ENCODE measurements at regions not wholly inside any gene's neighbourhood (a gene's known extent, or its start where the extent isn't known, plus 50 kb on each side); places are given as distances from the start of the nearest gene placed in this dataset.
"Not testable (repeated sequence)": the region's sequence is repeated elsewhere in the genome, so short reads cannot be mapped to it uniquely, and the experiment has no call there.

DNA sequence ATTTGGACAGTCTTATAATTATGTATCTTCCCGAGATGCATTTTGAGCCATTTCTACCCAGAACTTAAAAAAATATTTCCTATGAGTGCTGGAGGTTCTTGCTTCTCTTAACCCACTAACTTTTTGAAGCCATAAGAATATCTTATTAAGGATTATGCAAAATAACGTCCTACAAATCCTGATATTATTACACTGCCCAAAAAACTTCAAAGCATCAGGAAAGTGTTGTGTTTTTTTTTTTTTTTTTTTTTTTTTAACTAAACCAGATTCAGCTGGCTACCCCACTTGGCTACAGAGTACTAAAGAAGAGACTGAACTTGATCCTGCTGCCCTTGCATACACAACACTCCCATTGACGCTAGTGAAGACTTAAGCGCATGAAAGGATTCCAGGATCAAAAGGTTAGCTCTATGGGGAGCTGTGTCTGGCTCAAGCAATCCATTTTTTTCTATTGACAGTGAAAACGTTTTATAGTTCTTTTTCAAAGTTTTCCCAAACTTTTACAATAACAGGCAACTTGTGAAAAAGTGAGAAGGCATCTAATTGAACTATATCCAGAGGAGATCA, 141.4 kb downstream of the KCNRG start:
- DNase-seq (ENCODE audit: low read depth) = no peak

DNA sequence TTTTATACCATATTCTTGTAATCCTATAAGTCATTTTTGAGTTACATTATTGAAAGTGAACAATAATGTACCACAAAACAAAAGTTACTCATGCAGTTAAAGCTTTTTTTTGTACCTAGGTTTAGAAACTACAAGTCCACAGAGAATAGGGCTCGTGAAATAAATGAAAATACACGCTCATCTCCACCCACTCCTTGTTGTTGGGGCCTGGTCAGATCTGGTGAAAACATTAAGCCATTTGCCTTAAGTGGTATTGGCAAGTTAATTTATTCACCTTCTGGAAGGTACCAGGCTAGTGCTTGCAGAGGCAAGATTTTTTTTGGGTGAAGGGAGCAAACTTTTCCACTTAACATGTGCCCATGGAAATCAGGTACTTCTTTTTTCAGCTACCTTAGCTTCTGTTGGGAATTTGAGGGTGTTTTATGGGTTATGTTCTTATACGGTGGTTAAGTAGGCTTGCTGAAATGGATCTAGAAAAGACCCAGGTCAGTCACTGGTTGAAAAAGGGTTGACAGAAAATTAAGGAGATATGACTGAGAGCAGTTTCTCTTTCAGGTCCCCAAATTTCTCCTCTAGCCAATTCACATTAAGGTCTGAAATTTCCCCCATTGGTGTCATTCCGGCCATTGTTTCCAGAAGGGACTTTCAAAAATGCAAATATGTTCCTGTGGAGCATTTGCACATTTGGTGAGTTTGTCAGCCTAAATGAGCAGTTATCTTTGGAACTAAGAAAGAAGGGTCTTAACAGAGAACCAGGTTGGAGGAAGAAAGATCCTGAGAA, 143.3 kb downstream of the KCNRG start:
- DNase-seq (ENCODE audit: low read depth) = no peak

DNA sequence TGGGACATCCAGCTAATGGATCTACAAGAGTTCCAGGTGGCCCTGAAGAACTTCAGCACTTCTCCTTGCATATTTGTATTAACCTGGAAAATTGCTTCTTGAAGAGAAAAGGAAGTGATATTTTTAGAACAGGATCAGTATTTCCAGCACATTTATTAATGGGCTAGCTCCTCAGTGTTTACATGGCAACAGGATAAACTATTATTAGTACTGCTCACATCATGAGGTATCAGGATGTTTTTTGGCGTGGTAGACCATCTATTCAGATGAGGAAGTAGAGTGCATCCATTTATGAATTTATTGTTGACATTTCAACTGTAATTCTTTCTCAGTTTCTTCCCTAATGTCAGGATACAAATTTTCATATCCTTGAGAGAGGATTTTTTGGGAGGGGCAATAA, 144.4 kb downstream of the KCNRG start:
- no peak for DNase-seq (ENCODE audit: low read depth)

- no peak for DNase-seq (ENCODE audit: low read depth)
Observed at GRCh38 chr13:50161052-50161451, 145.8 kb downstream of the KCNRG start.

GRCh38 chr13:50162001-50162400, 146.8 kb downstream of the KCNRG start:
- DNase-seq (ENCODE audit: low read depth) = no peak

- DNase-seq (ENCODE audit: low read depth) = no peak
Observed at GRCh38 chr13:50162567-50162966, 147.3 kb downstream of the KCNRG start.

DNA sequence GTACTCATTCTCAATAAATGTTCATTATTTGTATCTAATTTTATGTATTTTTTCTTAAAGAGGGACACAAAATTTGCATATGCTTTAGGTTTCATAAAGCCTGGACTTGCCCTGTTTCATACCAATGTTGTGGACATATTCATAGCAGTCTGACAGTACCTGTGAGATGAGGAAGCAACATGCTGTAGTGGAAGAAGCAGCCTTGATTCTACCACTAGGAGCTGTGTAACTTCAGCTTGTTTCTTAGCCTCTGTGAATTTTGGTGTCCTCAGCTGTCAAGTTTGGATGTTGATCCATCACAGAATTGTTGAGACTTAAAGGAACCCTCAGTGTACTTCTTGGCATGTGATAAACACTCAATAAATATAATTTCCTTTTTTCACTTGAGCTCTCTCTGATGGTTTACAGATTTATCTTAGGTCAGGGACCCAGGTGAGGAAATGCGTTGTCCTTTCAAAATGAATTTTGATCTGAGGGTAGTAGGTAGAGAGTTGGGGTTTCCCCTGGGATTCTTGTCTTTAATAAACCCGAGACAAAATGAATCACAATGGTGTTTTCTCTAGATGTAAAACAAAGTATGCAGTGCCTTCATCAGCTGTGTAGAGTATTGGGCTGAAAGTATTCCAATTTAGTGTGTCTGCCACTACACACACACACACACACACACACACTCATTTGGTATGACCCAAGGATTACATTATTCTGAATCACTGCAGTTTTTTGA, 152.1 kb downstream of the KCNRG start:
- DNase-seq (ENCODE audit: low read depth) = no peak

DNA sequence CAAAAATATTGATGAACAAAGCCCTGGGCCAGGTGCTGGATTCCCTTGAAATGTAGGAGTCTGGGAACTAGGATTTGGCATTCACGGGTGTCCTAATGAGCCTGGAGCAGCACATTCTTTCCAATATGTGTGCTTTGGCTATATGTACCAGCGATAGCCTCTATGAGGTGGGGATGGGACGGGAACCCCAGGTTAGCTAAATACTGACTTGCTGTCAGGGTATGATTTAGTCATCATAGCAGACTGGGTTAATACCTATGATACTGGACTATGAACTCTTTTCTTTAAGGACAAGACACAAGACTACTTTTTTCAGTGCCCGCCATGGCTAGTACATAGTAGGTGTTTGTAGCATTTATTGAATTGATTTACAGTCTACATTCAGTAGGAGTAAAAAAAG, 152.7 kb downstream of the KCNRG start:
- DNase-seq (ENCODE audit: low read depth) = no peak

DNA sequence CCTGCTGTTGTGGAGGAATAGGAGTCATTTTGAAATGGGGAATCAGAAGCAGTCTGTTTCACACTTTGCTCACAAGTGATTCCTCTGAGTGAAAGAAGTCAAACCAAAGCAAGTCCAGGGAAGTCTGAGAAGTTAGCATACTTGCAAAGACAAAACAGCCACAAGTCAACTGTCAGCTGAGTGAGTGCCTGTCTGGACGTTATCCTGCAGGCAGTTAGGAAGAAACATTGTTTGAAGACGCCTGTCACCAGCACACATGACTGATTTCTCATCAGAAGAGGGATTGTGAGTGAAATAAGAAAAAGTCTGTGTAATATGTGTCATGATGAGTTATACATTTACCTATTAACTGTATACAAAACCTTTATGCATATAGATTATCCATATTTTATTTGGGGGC, 153.5 kb downstream of the KCNRG start:
- no peak for DNase-seq (ENCODE audit: low read depth)

- no peak for DNase-seq (ENCODE audit: low read depth)
Observed at GRCh38 chr13:50170447-50171037, 155.3 kb downstream of the KCNRG start.

- no peak for DNase-seq (ENCODE audit: low read depth)
Observed at GRCh38 chr13:50171590-50172282, 156.5 kb downstream of the KCNRG start.

DNA sequence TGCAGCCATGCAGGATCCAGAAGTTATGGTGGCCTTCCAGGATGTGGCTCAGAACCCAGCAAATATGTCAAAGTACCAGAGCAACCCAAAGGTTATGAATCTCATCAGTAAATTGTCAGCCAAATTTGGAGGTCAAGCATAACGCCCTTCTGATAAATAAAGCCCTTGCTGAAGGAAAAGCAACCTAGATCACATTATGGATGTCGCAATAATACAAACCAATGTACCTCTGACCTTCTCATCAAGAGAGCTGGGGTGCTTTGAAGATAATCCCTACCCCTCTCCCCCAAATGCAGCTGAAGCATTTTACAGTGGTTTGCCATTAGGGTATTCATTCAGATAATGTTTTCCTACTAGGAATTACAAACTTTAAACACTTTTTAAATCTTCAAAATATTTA, 157.8 kb downstream of the KCNRG start:
- DNase-seq (ENCODE audit: low read depth) = not testable (repeated sequence)

- DNase-seq (ENCODE audit: low read depth) = no peak
Observed at GRCh38 chr13:50174630-50175029, 159.4 kb downstream of the KCNRG start.

GRCh38 chr13:50179977-50180376, 164.7 kb downstream of the KCNRG start:
- DNase-seq (ENCODE audit: low read depth) = no peak

DNA sequence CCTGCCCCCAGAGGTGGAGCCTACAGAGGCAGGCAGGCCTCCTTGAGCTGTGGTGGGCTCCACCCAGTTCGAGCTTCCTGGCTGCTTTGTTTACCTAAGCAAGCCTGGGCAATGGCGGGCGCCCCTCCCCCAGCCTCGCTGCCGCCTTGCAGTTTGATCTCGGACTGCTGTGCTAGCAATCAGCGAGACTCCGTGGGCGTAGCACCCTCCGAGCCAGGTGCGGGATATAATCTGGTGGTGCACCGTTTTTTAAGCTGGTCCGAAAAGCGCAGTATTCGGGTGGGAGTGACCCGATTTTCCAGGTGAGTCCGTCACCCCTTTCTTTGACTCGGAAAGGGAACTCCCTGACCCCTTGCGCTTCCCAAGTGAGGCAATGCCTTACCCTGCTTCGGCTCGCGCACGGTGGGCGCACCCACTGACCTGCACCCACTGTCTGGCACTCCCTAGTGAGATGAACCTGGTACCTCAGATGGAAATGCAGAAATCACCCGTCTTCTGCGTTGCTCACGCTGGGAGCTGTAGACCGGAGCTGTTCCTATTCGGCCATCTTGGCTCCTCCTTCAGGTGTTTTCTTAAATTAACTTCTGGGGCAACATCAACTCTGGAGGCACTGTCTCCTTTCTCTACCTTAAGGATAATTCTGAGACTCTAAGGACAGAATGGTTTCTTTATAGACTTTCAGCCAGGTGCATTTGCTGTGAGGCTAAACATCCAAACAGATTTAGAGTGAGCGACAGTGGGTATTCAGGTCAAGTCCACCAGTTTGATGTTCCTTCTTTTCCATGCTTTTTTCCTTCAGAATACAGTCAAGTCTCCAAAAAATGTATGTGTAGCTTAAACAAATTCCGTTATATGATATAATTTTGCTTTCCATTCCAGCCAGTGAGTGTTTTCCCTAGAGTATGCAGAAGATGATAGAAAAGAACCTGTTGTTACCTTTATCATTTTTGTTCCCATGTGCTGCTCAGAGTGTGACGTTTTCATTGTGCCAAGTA, 170.8 kb downstream of the KCNRG start:
- DNase-seq (ENCODE audit: low read depth) = not testable (repeated sequence)

DNA sequence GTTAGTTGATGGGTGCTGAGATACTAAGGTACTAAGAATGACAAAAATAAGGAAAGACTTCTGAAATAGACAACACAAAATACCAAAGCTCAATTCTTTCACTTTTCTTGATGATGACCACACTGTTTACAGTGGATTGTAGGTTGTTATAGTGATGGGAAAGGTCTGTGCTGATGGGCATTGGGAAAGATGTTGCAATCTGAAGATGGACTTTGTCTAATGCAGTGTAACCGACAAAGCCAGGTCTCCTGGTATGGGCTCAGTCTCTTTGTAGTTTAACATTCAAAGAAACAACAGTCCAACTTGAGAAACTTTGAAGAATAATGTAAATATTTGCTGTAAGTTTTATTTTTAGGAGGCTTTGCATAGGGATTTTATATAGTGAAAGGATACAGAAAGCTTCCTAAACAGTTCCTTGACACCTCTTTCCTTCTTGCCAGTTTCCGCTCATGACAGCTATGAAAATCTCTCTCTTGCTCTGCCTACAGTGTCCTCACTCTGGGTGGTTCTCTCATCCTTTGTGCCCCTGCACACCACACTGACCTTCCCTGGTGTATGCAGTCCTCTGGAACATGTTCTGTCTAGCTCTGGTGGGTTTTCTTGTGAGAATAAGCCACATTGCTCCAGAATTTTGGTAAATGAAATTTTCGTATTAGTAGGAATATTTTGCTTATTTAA, 172.2 kb downstream of the KCNRG start:
- DNase-seq (ENCODE audit: low read depth) = no peak

DNA sequence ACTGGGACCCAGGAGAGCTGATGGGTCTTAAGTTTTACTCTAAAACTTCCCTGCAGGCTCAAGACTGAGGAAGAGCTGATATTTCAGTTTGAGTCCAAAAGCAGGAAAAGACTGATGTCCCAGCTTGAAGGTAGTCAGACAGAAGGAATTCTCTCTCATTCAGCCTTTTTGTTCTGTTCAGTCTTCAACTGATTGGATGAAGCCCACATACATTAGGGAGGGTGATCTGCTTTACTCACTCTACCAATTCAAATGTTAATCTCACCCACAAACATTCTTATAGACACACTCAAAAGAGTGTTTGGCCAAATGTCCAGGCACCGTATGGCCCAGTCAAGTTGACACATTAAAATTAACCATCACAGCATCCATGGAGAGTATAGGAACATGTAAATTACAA, 173.5 kb downstream of the KCNRG start:
- no peak for DNase-seq (ENCODE audit: low read depth)

GRCh38 chr13:50189450-50189849, 174.2 kb downstream of the KCNRG start:
- no peak for DNase-seq (ENCODE audit: low read depth)

DNA sequence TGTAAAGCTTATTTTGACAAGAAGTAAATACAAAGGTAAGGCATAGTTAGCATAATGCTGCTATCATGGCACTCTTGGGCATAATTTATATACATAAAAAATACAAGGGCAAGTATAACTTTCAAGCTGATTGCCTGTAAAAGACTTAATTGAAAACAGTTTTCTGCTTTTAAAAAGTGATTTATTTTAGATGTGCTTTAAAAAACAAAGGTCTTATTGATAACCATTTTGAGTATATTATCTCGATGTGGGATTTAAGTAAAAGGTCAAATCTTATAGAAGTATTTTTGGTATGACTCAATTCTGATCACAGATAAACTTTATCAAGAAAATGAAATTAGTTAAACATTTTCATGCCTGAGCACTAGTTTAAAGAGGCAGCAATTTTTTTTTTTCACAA, 175.8 kb downstream of the KCNRG start:
- no peak for DNase-seq (ENCODE audit: low read depth)

DNA sequence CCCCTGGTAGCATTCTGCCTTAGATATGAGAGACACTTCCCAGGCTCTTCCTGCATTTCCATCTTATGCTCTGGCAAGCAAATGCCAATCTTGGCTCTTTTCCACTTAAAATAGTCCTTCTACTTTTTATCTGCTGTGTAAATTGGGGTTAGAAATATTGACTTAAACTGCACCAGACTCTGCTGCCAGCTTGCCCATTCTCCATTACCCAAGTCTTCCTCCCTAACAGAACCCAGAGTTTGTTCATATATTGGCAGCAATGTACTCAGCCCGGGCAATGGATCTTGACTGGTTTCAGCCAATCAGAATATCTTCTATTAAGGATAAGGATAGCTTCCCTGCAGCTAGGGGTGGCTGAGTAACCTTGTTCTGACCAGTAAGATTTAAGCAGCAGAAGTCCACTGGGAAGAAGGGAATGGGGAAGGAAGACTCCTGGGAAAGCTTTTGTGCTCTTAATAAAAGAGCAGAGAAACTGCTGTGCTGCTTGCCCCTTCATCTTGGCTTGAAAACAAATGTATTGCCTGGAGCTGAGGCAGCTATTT, 177.1 kb downstream of the KCNRG start:
- no peak for DNase-seq (ENCODE audit: low read depth)

Measured in activated T-cell treated with anti-CD3 and anti-CD28 coated beads for 1 hour (primary cell).